Loucy (cell line): ENCODE measurements at regions not wholly inside any gene's neighbourhood (a gene's known extent, or its start where the extent isn't known, plus 50 kb on each side); places are given as distances from the start of the nearest gene placed in this dataset.
"Not testable (repeated sequence)": the region's sequence is repeated elsewhere in the genome, so short reads cannot be mapped to it uniquely, and the experiment has no call there.

Experiments
- H2AFZ ChIP-seq: fragments of 200-600 bp; sonication (generic); 2 replicates; pipeline ENCODE4 v1.6.0; 2016; ENCODE audit warnings: antibody characterized with exemption, mild to moderate bottlenecking, low read length, moderate library complexity
- H3F3A ChIP-seq: fragments of 200-600 bp; 2 replicates; pipeline ENCODE4 v1.6.0; 2016; ENCODE audit warnings: antibody characterized with exemption, low read depth, mild to moderate bottlenecking
- H3K27me3 ChIP-seq: fragments of 200-600 bp; sonication (generic); 2 replicates; pipeline ENCODE4 v1.6.1; 2014; ENCODE audit warnings: low read length, mild to moderate bottlenecking; ENCODE audit not compliant: insufficient read depth, poor library complexity, severe bottlenecking
- H3K36me3 ChIP-seq: fragments of 200-600 bp; sonication (generic); 2 replicates; pipeline ENCODE4 v1.6.1; 2016; ENCODE audit warnings: low read length; ENCODE audit not compliant: insufficient read depth
- H3K4me1 ChIP-seq: fragments of 200-600 bp; sonication (generic); 2 replicates; pipeline ENCODE4 v1.5.1; 2014; ENCODE audit warnings: low read length, mild to moderate bottlenecking; ENCODE audit not compliant: insufficient read depth, poor library complexity, severe bottlenecking
- H3K4me2 ChIP-seq: fragments of 200-600 bp; sonication (generic); 2 replicates; pipeline ENCODE4 v1.6.0; 2014; ENCODE audit warnings: antibody characterized with exemption, low read length, low read depth, mild to moderate bottlenecking; ENCODE audit not compliant: poor library complexity, severe bottlenecking
- H3K4me3 ChIP-seq: fragments of 200-600 bp; sonication (generic); 2 replicates; pipeline ENCODE4 v1.5.1; 2014; ENCODE audit warnings: low read length, mild to moderate bottlenecking, mixed read lengths; ENCODE audit not compliant: poor library complexity, severe bottlenecking
- H3K79me2 ChIP-seq: fragments of 200-600 bp; sonication (generic); 2 replicates; pipeline ENCODE4 v1.6.1; 2014; ENCODE audit warnings: low read length; ENCODE audit not compliant: insufficient read depth
- H3K9ac ChIP-seq: fragments of 200-600 bp; sonication (generic); 2 replicates; pipeline ENCODE4 v1.6.0; 2014; ENCODE audit warnings: mild to moderate bottlenecking, low read depth, low read length, moderate library complexity; ENCODE audit not compliant: poor library complexity, severe bottlenecking
- H3K9me2 ChIP-seq: fragments of 200-600 bp; sonication (generic); replicated peaks from 2 replicates; pipeline ENCODE4 v1.6.1; 2016; ENCODE audit warnings: low read depth, low read length, mixed read lengths
- H3K9me3 ChIP-seq: fragments of 200-600 bp; sonication (generic); 2 replicates; pipeline ENCODE4 v1.6.1; 2014; ENCODE audit warnings: mild to moderate bottlenecking, antibody characterized with exemption, low read length, low read depth; ENCODE audit not compliant: insufficient read depth
- H4K20me1 ChIP-seq: fragments of 200-600 bp; sonication (generic); 2 replicates; pipeline ENCODE4 v1.6.0; 2014; ENCODE audit warnings: antibody characterized with exemption, low read length, mild to moderate bottlenecking; ENCODE audit not compliant: insufficient read depth, poor library complexity, severe bottlenecking
- CTCF ChIP-seq: fragments of 200-600 bp; sonication (generic); conservative IDR thresholded peaks from 2 replicates; pipeline ENCODE4 v1.5.1; 2014; ENCODE audit warnings: mild to moderate bottlenecking, antibody characterized with exemption, low read length
- EZH2phosphoT487 ChIP-seq: fragments of 200-600 bp; IDR thresholded peaks from 2 replicates; pipeline ENCODE4 v1.6.1; 2018; ENCODE audit warnings: antibody characterized with exemption, mild to moderate bottlenecking, moderate library complexity, borderline replicate concordance

- Histone ChIP-seq H3K4me2 (peak overlapping the region; percentile 15), H3F3A (no peaks in the 10 kb centered on the region), H3K27me3 (no peaks in the 10 kb centered on the region), H3K36me3 (no peaks in the 10 kb centered on the region), H3K4me3 (no peak overlapping the region), H3K9ac (no peak overlapping the region), H3K9me2 (no peaks in the 10 kb centered on the region), H3K9me3 (0 out of 2 replicates have a peak, but pooled peaks cover 5% of the 10 kb centered on the region), H4K20me1 (no peaks in the 10 kb centered on the region), H3K4me1 (peaks cover 6% of the 10 kb centered on the region), H2AFZ (no peak overlapping the region), H3K79me2 (no peaks in the 10 kb centered on the region)
- TF ChIP-seq CTCF (no peak), EZH2phosphoT487 (no peak)
Observed at GRCh38 chr4:131488772-131489171, 1660.3 kb upstream of the PCDH10 start.

GRCh38 chr4:131496211-131496610 lies 1652.9 kb upstream of the PCDH10 start:
- H3K9me3 ChIP-seq, H3K27me3 ChIP-seq, H3K4me2 ChIP-seq, H3K79me2 ChIP-seq, H3K4me3 ChIP-seq, H3K9me2 ChIP-seq, H2AFZ ChIP-seq, H4K20me1 ChIP-seq, H3K36me3 ChIP-seq, H3K4me1 ChIP-seq, H3F3A ChIP-seq, H3K9ac ChIP-seq: not testable (repeated sequence)

GRCh38 chr4:131499141-131499873 lies 1649.8 kb upstream of the PCDH10 start:
- no peaks in the 10 kb centered on the region for H4K20me1 ChIP-seq
- H3K9me3 ChIP-seq, result no peaks in the 10 kb centered on the region; the same call in 1 of the 2 replicates
- H3K4me3 ChIP-seq, result no peak overlapping the region
- H3K4me2 ChIP-seq, result no peak overlapping the region
- no peaks in the 10 kb centered on the region for H3K27me3 ChIP-seq
- H3K36me3 ChIP-seq, result no peaks in the 10 kb centered on the region
- no peak overlapping the region for H2AFZ ChIP-seq
- no peak for TF ChIP-seq EZH2phosphoT487
- TF ChIP-seq CTCF, result no peak
- no peak overlapping the region for H3K9ac ChIP-seq
- no peaks in the 10 kb centered on the region for H3K4me1 ChIP-seq
- no peaks in the 10 kb centered on the region for H3K79me2 ChIP-seq
- H3F3A ChIP-seq, result no peaks in the 10 kb centered on the region
- H3K9me2 ChIP-seq, result no peaks in the 10 kb centered on the region

- H3K79me2 ChIP-seq, result no peaks in the 10 kb centered on the region
- H3K36me3 ChIP-seq, result no peaks in the 10 kb centered on the region
- no peaks in the 10 kb centered on the region for H3K4me1 ChIP-seq
- TF ChIP-seq CTCF, result no peak
- no peak for TF ChIP-seq EZH2phosphoT487
- no peak overlapping the region for H3K4me3 ChIP-seq
- H3K4me2 ChIP-seq, result no peak overlapping the region
- no peak overlapping the region for H2AFZ ChIP-seq
- H3F3A ChIP-seq, result no peaks in the 10 kb centered on the region; the same call in 1 of the 2 replicates
- H3K9me2 ChIP-seq, result no peaks in the 10 kb centered on the region
- no peaks in the 10 kb centered on the region for H4K20me1 ChIP-seq
- H3K27me3 ChIP-seq, result no peaks in the 10 kb centered on the region
- H3K9me3 ChIP-seq, result no peaks in the 10 kb centered on the region
- H3K9ac ChIP-seq, result no peak overlapping the region
Observed at GRCh38 chr4:131509521-131509920, 1639.6 kb upstream of the PCDH10 start.
